HEK293T (cell line): ENCODE measurements at regions not wholly inside any gene's neighbourhood (a gene's known extent, or its start where the extent isn't known, plus 50 kb on each side); places are given as distances from the start of the nearest gene placed in this dataset.

Source experiments
- ARNT ChIP-seq: fragments of 450-650 bp; IDR thresholded peaks from 2 replicates; pipeline ENCODE4 v1.6.1; 2017; ENCODE audit warnings: mild to moderate bottlenecking
- BHLHE40 ChIP-seq: fragments of 450-650 bp; IDR thresholded peaks from 2 replicates; pipeline ENCODE4 v1.6.1; 2016; ENCODE audit warnings: mild to moderate bottlenecking, moderate library complexity, borderline replicate concordance
- FOXA1 ChIP-seq: fragments of 450-650 bp; IDR thresholded peaks from 2 replicates; pipeline ENCODE4 v1.6.1; 2016; ENCODE audit warnings: mild to moderate bottlenecking
- FOXK2 ChIP-seq: fragments of 450-650 bp; IDR thresholded peaks from 2 replicates; pipeline ENCODE4 v1.6.1; 2016; ENCODE audit warnings: mild to moderate bottlenecking
- FOXM1 ChIP-seq: fragments of 450-650 bp; IDR thresholded peaks from 2 replicates; pipeline ENCODE4 v1.6.1; 2017; ENCODE audit warnings: mild to moderate bottlenecking, borderline replicate concordance
- HDGF ChIP-seq: fragments of 450-650 bp; IDR thresholded peaks from 2 replicates; pipeline ENCODE4 v1.6.1; 2017; ENCODE audit warnings: antibody characterized with exemption, borderline replicate concordance
- L3MBTL2 ChIP-seq: fragments of 450-650 bp; conservative IDR thresholded peaks from 2 replicates; pipeline ENCODE4 v1.6.1; 2016; ENCODE audit warnings: mild to moderate bottlenecking
- LEF1 ChIP-seq: fragments of 450-650 bp; IDR thresholded peaks from 2 replicates; pipeline ENCODE4 v1.6.1; 2017; ENCODE audit warnings: mild to moderate bottlenecking, borderline replicate concordance
- NFRKB ChIP-seq: fragments of 450-650 bp; IDR thresholded peaks from 2 replicates; pipeline ENCODE4 v1.6.1; 2016; ENCODE audit warnings: mild to moderate bottlenecking, moderate library complexity
- PKNOX1 ChIP-seq: fragments of 450-650 bp; IDR thresholded peaks from 2 replicates; pipeline ENCODE4 v1.6.1; 2016
- SP1 ChIP-seq: fragments of 450-650 bp; IDR thresholded peaks from 2 replicates; pipeline ENCODE4 v1.6.1; 2017
- SUZ12 ChIP-seq: fragments of 450-650 bp; IDR thresholded peaks from 2 replicates; pipeline ENCODE4 v1.6.1; 2016; ENCODE audit warnings: mild to moderate bottlenecking
- TARDBP ChIP-seq: fragments of 450-650 bp; IDR thresholded peaks from 2 replicates; pipeline ENCODE4 v1.6.1; 2016
- ZNF384 ChIP-seq: fragments of 450-650 bp; IDR thresholded peaks from 2 replicates; pipeline ENCODE4 v1.6.1; 2016

GRCh38 chr15:99507504-99508310 is 58.1 kb upstream of the MEF2A start:
- TF ChIP-seq BHLHE40 (no peak), L3MBTL2 (no peak), SUZ12 (no peak), FOXA1 (no peak), HDGF (no peak), NFRKB (no peak), FOXK2 (no peak), SP1 (no peak), LEF1 (no peak), FOXM1 (no peak), ARNT (no peak), PKNOX1 (no peak), TARDBP (no peak), ZNF384 (no peak)
